ENCODE measurements at regions not wholly inside any gene's neighbourhood (a gene's known extent, or its start where the extent isn't known, plus 50 kb on each side); places are given as distances from the start of the nearest gene placed in this dataset.

DNA sequence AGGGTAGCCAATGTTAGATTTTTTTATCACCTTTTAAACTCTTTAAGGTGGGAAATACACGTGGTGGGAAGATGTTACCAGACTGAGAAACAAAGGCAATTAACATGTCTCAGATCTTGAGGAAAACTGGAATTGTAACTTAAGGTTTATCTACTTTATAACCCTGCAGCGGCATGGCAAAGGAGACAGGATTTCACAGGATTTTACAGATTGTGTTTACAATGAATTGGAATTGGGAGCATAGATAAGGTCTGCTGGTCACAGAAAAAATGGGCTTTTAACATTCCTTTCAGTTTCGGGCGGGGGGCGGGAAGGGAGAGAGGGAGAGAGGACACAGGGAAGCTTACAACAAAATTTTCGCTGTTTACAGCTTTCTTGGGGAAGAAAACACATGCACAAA lies 467.5 kb upstream of the CT83 start:
- DNase-seq: no peak
- WGBS, 4 donors: 12 to 44% (median 28%) methylated on average over 3 to 6 of the region's 6 CpGs
- Histone ChIP-seq H3K27me3 (no peaks in the 10 kb centered on the region), H3K4me1 (replicated peaks in 1 of 2) (no peaks in the 10 kb centered on the region), H3K9me3 (replicated peaks in 1 of 3) (no peaks in the 10 kb centered on the region), H3K4me3 (no peak overlapping the region), H3K27ac (no peak overlapping the region), H3K36me3 (replicated peaks in 1 of 2) (no peaks in the 10 kb centered on the region)
- TF ChIP-seq POLR2A (IDR thresholded peaks at IDR 0.05): no peak
- TF ChIP-seq, protein P1, sequence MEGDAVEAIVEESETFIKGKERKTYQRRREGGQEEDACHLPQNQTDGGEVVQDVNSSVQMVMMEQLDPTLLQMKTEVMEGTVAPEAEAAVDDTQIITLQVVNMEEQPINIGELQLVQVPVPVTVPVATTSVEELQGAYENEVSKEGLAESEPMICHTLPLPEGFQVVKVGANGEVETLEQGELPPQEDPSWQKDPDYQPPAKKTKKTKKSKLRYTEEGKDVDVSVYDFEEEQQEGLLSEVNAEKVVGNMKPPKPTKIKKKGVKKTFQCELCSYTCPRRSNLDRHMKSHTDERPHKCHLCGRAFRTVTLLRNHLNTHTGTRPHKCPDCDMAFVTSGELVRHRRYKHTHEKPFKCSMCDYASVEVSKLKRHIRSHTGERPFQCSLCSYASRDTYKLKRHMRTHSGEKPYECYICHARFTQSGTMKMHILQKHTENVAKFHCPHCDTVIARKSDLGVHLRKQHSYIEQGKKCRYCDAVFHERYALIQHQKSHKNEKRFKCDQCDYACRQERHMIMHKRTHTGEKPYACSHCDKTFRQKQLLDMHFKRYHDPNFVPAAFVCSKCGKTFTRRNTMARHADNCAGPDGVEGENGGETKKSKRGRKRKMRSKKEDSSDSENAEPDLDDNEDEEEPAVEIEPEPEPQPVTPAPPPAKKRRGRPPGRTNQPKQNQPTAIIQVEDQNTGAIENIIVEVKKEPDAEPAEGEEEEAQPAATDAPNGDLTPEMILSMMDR (IDR thresholded peaks at IDR 0.05): no peak
- intact Hi-C loops (cut with DNase I): no loop called here

DNA sequence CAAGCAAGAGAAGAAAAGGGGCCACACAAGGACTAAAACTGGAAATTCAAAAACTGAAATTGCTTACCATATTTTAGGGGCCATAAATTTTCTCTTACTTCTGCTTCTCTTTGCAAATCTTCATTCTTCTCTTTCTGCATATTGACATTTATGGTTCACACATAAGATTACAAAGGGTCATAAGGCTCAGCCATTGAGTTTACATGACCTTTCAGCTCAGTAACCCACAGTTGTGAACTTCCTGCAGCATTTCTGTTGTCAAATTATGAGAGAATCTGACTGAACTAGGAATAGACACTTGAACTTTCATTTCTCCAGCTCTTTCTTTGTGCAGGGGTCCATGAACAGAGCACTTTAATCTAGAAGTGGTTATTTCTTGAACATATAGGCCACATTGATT lies 434.8 kb upstream of the CT83 start:
- H3K4me3 ChIP-seq: no peak overlapping the region
- DNase-seq: no peak
- H3K27me3 ChIP-seq: no peaks in the 10 kb centered on the region
- no peak overlapping the region for H3K27ac ChIP-seq
- TF ChIP-seq, protein P1 (IDR thresholded peaks at IDR 0.05): no peak
- TF ChIP-seq POLR2A (IDR thresholded peaks at IDR 0.05): no peak
- no peaks in the 10 kb centered on the region for H3K4me1 ChIP-seq (replicated peaks in 1 of 2)
- intact Hi-C loops (cut with DNase I): no loop called here
- no peaks in the 10 kb centered on the region for H3K9me3 ChIP-seq (replicated peaks in 1 of 3)
- no peaks in the 10 kb centered on the region for H3K36me3 ChIP-seq (replicated peaks in 1 of 2)

DNA sequence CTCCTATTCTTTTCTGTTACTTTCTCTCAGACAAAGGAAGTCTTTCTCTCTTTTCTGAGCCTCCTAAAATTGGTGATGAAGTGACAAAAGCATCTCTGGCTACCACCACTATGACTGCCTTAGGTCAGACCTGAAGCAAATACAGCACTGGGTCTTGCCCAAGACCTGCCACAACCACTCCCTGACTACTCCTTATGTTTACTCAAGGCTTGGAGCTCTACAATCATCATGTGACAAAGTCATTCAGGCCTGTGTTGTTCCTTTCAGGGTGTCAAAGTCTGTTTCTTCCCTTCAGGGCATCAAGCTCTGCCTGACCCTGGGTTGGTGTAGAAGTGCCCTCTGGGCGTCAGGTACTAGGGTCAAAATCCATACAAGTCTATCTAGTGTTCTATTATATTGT lies 419.2 kb upstream of the CT83 start:
- TF ChIP-seq, protein P1 (IDR thresholded peaks at IDR 0.05): no peak
- TF ChIP-seq POLR2A (IDR thresholded peaks at IDR 0.05): no peak
- Histone ChIP-seq H3K4me3 (no peak overlapping the region), H3K27me3 (no peaks in the 10 kb centered on the region), H3K9me3 (replicated peaks in 1 of 3) (no peaks in the 10 kb centered on the region), H3K36me3 (replicated peaks in 1 of 2) (no peaks in the 10 kb centered on the region), H3K27ac (no peak overlapping the region), H3K4me1 (replicated peaks in 1 of 2) (no peaks in the 10 kb centered on the region)
- WGBS, 4 donors: 35 to 73% (median 66%) methylated on average over 1 of the region's 1 CpG
- DNase-seq: no peak
- intact Hi-C loops (cut with DNase I): no loop called here

DNA sequence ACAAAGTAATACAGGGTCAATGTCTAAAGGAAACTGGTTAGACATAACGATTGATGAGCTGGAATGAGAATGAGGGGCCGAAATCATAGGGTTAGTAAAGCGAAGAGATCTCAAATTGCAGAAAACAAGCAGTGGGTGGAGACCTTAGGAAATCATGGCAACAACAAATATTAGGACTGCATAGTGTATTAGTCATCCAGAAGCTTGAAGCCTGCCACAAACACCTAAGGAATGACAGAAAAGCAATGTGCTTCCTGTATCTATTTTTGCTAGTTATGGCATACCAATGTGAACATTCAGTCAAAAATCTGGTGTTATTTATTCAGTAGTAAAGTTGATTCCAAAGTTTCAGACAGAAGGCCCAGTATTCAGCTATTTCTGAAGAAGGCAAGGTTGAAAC lies 410.9 kb upstream of the CT83 start:
- intact Hi-C loops (cut with DNase I): no loop called here
- DNase-seq: no peak
- no peak overlapping the region for H3K4me3 ChIP-seq
- H3K9me3 ChIP-seq (replicated peaks in 1 of 3): no peaks in the 10 kb centered on the region
- no peaks in the 10 kb centered on the region for H3K36me3 ChIP-seq (replicated peaks in 1 of 2)
- no peaks in the 10 kb centered on the region for H3K27me3 ChIP-seq
- H3K27ac ChIP-seq: no peak overlapping the region
- TF ChIP-seq POLR2A (IDR thresholded peaks at IDR 0.05): no peak
- TF ChIP-seq, protein P1 (IDR thresholded peaks at IDR 0.05): no peak
- WGBS, 4 donors: 57 to 68% (median 62%) methylated on average over 3 of the region's 3 CpGs
- H3K4me1 ChIP-seq (replicated peaks in 1 of 2): no peaks in the 10 kb centered on the region

Data from adrenal gland (tissue), 9 donors.